Parathyroid adenoma (tissue), 2 donors: ENCODE measurements at regions not wholly inside any gene's neighbourhood (a gene's known extent, or its start where the extent isn't known, plus 50 kb on each side); places are given as distances from the start of the nearest gene placed in this dataset.

ENCODE experiments used
- H2AFZ ChIP-seq: fragments of 300-600 bp; sonication (generic); one replicate; pipeline ENCODE4 v1.7.0; 2017; ENCODE audit warnings: antibody characterized with exemption, mild to moderate bottlenecking
- H3K27ac ChIP-seq: fragments of 300-600 bp; sonication (generic); one replicate; pipeline ENCODE4 v1.7.0; 2017
- H3K27me3 ChIP-seq: fragments of 300-600 bp; sonication (generic); one replicate; pipeline ENCODE4 v1.7.0; 2017; ENCODE audit warnings: low read length; ENCODE audit not compliant: control insufficient read depth, insufficient read depth
- H3K36me3 ChIP-seq: fragments of 300-600 bp; sonication (generic); one replicate; pipeline ENCODE4 v1.7.0; 2017; ENCODE audit warnings: low read length; ENCODE audit not compliant: control insufficient read depth, insufficient read depth
- H3K4me1 ChIP-seq: fragments of 300-600 bp; sonication (generic); one replicate; pipeline ENCODE4 v1.7.0; 2017; ENCODE audit warnings: control low read depth
- H3K4me2 ChIP-seq: fragments of 300-600 bp; sonication (generic); one replicate; pipeline ENCODE4 v1.7.0; 2017; ENCODE audit warnings: low read length
- H3K4me3 ChIP-seq: fragments of 300-600 bp; sonication (generic); one replicate; pipeline ENCODE4 v1.7.0; 2017; ENCODE audit warnings: low read depth, low read length
- H3K79me2 ChIP-seq: fragments of 300-600 bp; sonication (generic); one replicate; pipeline ENCODE4 v1.7.0; 2017; ENCODE audit warnings: control low read depth
- H3K9ac ChIP-seq: fragments of 300-600 bp; sonication (generic); one replicate; pipeline ENCODE4 v1.7.0; 2017; ENCODE audit warnings: mild to moderate bottlenecking
- H3K9me3 ChIP-seq: fragments of 300-600 bp; sonication (generic); one replicate; pipeline ENCODE4 v1.7.0; 2017; ENCODE audit warnings: low read length; ENCODE audit not compliant: control insufficient read depth
- TF ChIP-seq, protein P1 (sequence below): fragments of 300-600 bp; sonication (generic); IDR thresholded peaks from one replicate; pipeline ENCODE4 v1.7.0; 2017; ENCODE audit warnings: antibody characterized with exemption, mild to moderate bottlenecking
- donor health status: primary hyperparathyroidism.

DNA sequence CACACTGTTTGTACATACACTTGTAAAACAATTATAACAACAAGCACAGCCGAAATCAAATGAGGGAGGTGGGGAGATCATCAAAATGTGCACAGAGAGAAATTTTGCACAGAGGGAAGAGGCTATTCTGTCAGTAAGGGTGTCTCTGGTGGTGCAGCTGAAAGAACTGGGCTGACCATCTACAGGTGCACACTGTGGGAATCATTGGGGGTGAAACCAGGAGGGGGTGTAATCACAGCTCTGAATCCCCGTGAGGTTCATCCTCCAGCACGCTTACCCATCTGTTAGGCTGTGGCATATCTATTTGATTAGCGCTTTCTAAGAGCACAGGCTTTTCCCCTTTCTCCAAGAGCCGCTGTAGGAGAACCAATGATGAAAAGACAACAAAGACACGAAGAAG is 389.9 kb upstream of the CDH20 start:
- H3K27me3 ChIP-seq, result no peaks in the 10 kb centered on the region
- no peaks in the 10 kb centered on the region for H3K36me3 ChIP-seq
- H3K4me2 ChIP-seq, result no peak overlapping the region
- no peaks in the 10 kb centered on the region for H3K79me2 ChIP-seq
- TF ChIP-seq, protein P1, sequence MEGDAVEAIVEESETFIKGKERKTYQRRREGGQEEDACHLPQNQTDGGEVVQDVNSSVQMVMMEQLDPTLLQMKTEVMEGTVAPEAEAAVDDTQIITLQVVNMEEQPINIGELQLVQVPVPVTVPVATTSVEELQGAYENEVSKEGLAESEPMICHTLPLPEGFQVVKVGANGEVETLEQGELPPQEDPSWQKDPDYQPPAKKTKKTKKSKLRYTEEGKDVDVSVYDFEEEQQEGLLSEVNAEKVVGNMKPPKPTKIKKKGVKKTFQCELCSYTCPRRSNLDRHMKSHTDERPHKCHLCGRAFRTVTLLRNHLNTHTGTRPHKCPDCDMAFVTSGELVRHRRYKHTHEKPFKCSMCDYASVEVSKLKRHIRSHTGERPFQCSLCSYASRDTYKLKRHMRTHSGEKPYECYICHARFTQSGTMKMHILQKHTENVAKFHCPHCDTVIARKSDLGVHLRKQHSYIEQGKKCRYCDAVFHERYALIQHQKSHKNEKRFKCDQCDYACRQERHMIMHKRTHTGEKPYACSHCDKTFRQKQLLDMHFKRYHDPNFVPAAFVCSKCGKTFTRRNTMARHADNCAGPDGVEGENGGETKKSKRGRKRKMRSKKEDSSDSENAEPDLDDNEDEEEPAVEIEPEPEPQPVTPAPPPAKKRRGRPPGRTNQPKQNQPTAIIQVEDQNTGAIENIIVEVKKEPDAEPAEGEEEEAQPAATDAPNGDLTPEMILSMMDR, result no peak
- H3K4me3 ChIP-seq, result no peak overlapping the region
- H3K9me3 ChIP-seq, result no peaks in the 10 kb centered on the region
- H2AFZ ChIP-seq, result no peak overlapping the region
- no peaks in the 10 kb centered on the region for H3K4me1 ChIP-seq
- no peak overlapping the region for H3K27ac ChIP-seq
- H3K9ac ChIP-seq, result no peak overlapping the region

DNA sequence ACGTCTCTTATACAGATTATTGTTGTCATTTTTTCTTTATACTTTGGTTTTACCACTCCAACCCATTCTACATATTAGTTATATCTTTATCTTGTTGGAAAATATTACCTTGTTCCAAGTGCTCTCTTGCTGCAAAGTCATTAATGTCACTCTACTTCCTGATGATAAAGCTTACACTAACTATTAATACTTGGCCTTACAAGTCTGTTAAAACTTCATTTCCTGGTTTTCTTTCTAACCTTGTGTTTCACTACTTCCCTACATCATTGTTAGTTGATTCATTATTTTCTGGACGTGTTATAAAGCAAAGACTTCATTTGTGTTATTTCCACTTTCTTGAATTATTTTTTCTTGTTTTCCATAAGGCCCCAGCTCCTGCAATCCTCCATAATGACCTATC is 382.6 kb upstream of the CDH20 start:
- Histone ChIP-seq H3K79me2 (no peaks in the 10 kb centered on the region), H3K9me3 (no peaks in the 10 kb centered on the region), H3K4me2 (no peak overlapping the region), H2AFZ (no peak overlapping the region), H3K4me3 (no peak overlapping the region), H3K36me3 (no peaks in the 10 kb centered on the region), H3K9ac (no peak overlapping the region), H3K27me3 (no peaks in the 10 kb centered on the region), H3K4me1 (no peaks in the 10 kb centered on the region), H3K27ac (no peak overlapping the region)
- TF ChIP-seq, protein P1, result no peak

DNA sequence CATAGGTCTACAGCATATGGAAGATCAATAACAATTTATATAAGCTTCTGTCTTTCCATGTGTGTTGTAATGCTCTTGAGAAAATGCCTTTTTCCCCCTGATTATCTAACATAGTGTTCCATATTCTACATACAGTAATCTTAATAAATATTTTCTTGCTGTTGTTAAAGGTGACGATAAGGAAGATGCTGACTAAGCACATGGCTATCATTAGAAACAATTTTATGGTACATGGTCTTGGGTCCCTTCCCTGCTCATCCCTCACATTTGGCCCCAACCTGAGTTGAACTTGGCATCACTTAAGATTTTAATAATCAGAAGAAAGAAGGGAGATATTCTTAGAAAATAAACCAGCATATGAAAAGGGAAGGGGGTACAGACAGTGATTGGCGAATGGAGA is 382.1 kb upstream of the CDH20 start:
- H2AFZ ChIP-seq, result no peak overlapping the region
- H3K36me3 ChIP-seq, result no peaks in the 10 kb centered on the region
- H3K27me3 ChIP-seq, result no peaks in the 10 kb centered on the region
- H3K9ac ChIP-seq, result no peak overlapping the region
- no peak overlapping the region for H3K27ac ChIP-seq
- no peak overlapping the region for H3K4me2 ChIP-seq
- no peak overlapping the region for H3K4me3 ChIP-seq
- TF ChIP-seq, protein P1, result no peak
- H3K79me2 ChIP-seq, result no peaks in the 10 kb centered on the region
- no peaks in the 10 kb centered on the region for H3K9me3 ChIP-seq
- H3K4me1 ChIP-seq, result no peaks in the 10 kb centered on the region

DNA sequence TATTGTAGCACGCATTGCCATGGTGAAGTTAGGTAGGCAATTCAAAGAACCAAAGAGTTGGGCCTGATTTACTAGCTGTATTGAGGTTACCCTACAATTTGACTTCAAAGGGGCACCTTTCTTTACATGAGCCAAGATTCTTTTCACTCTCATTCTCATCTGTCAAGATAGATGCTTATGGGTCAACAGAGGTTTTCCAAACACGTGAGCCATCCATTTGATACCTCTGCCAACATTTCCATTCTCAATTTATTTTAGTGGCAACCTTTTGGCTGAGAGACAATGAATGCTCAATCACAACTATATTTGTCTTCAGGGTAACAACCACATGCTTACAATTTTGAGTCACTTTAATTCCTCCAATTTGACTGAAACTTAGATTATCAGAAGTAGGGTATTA is 370.6 kb upstream of the CDH20 start:
- H3K4me2 ChIP-seq, result no peak overlapping the region
- H3K9me3 ChIP-seq, result no peaks in the 10 kb centered on the region
- H3K36me3 ChIP-seq, result no peaks in the 10 kb centered on the region
- no peaks in the 10 kb centered on the region for H3K4me1 ChIP-seq
- no peak overlapping the region for H3K9ac ChIP-seq
- no peak overlapping the region for H3K27ac ChIP-seq
- TF ChIP-seq, protein P1, result no peak
- H3K79me2 ChIP-seq, result no peaks in the 10 kb centered on the region
- no peak overlapping the region for H3K4me3 ChIP-seq
- no peaks in the 10 kb centered on the region for H3K27me3 ChIP-seq
- no peak overlapping the region for H2AFZ ChIP-seq

DNA sequence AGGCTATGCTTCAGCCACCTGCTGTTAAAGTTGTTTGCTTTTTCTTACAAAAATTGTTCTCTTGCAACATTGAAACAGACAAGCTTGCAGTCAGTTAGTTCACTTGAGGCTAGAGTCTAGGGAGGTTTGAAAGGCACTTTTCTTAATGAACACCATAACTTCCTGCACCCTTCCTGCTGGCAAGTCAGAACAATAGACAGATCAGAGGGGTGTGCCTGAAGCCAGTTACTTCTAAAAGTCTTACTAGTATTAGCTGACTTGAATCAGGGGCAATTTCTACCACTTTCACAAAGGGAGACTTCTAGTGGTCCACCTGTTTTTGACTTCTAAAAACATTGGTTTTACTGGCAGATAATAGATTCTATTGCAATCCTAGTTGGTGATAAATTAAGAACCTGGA is 367.4 kb upstream of the CDH20 start:
- Histone ChIP-seq H3K4me2 (no peak overlapping the region), H3K9me3 (no peaks in the 10 kb centered on the region), H3K79me2 (no peaks in the 10 kb centered on the region), H3K27me3 (no peaks in the 10 kb centered on the region), H2AFZ (no peak overlapping the region), H3K9ac (no peak overlapping the region), H3K27ac (no peak overlapping the region), H3K36me3 (no peaks in the 10 kb centered on the region), H3K4me1 (no peaks in the 10 kb centered on the region), H3K4me3 (no peak overlapping the region)
- TF ChIP-seq, protein P1, result no peak
